Epithelial cell of proximal tubule (primary cell): ENCODE measurements at regions not wholly inside any gene's neighbourhood (a gene's known extent, or its start where the extent isn't known, plus 50 kb on each side); places are given as distances from the start of the nearest gene placed in this dataset.

Experiments used
- DNase-seq: peaks from one replicate; pipeline ENCODE4 v3.0.0-alpha.2; 2011; ENCODE audit warnings: low read depth
- H3K4me3 ChIP-seq: 2 replicates; pipeline ENCODE4 v1.5.1; 2011; ENCODE audit warnings: low read depth, mild to moderate bottlenecking, low read length
- CTCF ChIP-seq: conservative IDR thresholded peaks from 2 replicates; pipeline ENCODE4 v1.5.1; 2012; ENCODE audit warnings: low read depth, mild to moderate bottlenecking, low read length

- no peak overlapping the region for H3K4me3 ChIP-seq
Measured at GRCh38 chr1:213899413-213899812, 88.4 kb upstream of the PROX1 start.

GRCh38 chr1:213905344-213905743 lies 82.4 kb upstream of the PROX1 start:
- no peak for DNase-seq
- no peak overlapping the region for H3K4me3 ChIP-seq
- no peak for TF ChIP-seq CTCF

More at GRCh38 chr1:213899413-213899812, 88.4 kb upstream of the PROX1 start:
- no peak for TF ChIP-seq CTCF
- no peak for DNase-seq

GRCh38 chr1:213908521-213908920 lies 79.3 kb upstream of the PROX1 start:
- no peak overlapping the region for H3K4me3 ChIP-seq
- no peak for DNase-seq
- no peak for TF ChIP-seq CTCF

- no peak overlapping the region for H3K4me3 ChIP-seq
- no peak for TF ChIP-seq CTCF
- no peak for DNase-seq
Measured at GRCh38 chr1:213914392-213914791, 73.4 kb upstream of the PROX1 start.

- DNase-seq, result no peak
- no peak for TF ChIP-seq CTCF
- no peak overlapping the region for H3K4me3 ChIP-seq
Measured at GRCh38 chr1:213921311-213921710, 66.5 kb upstream of the PROX1 start.

GRCh38 chr1:213921712-213922111 lies 66.1 kb upstream of the PROX1 start:
- no peak overlapping the region for H3K4me3 ChIP-seq
- no peak for DNase-seq
- TF ChIP-seq CTCF, result no peak

- no peak overlapping the region for H3K4me3 ChIP-seq
- no peak for DNase-seq
- no peak for TF ChIP-seq CTCF
Measured at GRCh38 chr1:213925531-213926182, 62.1 kb upstream of the PROX1 start.
